CD14-positive monocyte (primary cell): ENCODE measurements at regions not wholly inside any gene's neighbourhood (a gene's known extent, or its start where the extent isn't known, plus 50 kb on each side); places are given as distances from the start of the nearest gene placed in this dataset.

Source experiments
- DNase-seq, 3 donors: peaks; one replicate each; pipeline ENCODE4 v3.0.0-alpha.2; 2011 to 2022
- H2AFZ ChIP-seq: 2 replicates; pipeline ENCODE4 v1.6.0; 2012; ENCODE audit warnings: mild to moderate bottlenecking, low read depth, low read length, inconsistent platforms; ENCODE audit not compliant: insufficient read depth, poor library complexity, severe bottlenecking
- H3K27ac ChIP-seq, 2 donors: 1 replicate in 1 of 2; 2 replicates in 1 of 2; pipeline ENCODE4 v1.5.1; 2012 to 2013; ENCODE audit warnings: low read length in 2 of 2, control low read depth in 1 of 2, inconsistent platforms in 1 of 2, low read depth in 1 of 2, mild to moderate bottlenecking in 1 of 2
- H3K27me3 ChIP-seq, 2 donors: one replicate each; pipeline versions ENCODE4 v1.6.0 to v1.6.1; 2011 to 2013; ENCODE audit warnings: low read length in 2 of 2; ENCODE audit not compliant: control insufficient read depth in 2 of 2, insufficient read depth in 2 of 2
- H3K36me3 ChIP-seq, 2 donors: replicated peaks in 1 of 2; 1 replicate in 1 of 2; 2 replicates in 1 of 2; pipeline versions ENCODE4 v1.5.1 to v1.6.1; 2012 to 2013; ENCODE audit warnings: low read length in 2 of 2, control low read depth in 1 of 2, inconsistent platforms in 1 of 2, mild to moderate bottlenecking in 1 of 2; ENCODE audit not compliant: insufficient read depth in 2 of 2, control insufficient read depth in 1 of 2
- H3K4me1 ChIP-seq, 2 donors: 1 replicate in 1 of 2; 2 replicates in 1 of 2; pipeline versions ENCODE4 v1.5.1 to v1.6.1; 2012 to 2013; ENCODE audit warnings: low read length in 2 of 2, control low read depth in 1 of 2, inconsistent platforms in 1 of 2, mild to moderate bottlenecking in 1 of 2, moderate library complexity in 1 of 2; ENCODE audit not compliant: insufficient read depth in 2 of 2, control insufficient read depth in 1 of 2
- H3K4me2 ChIP-seq: replicated peaks from 2 replicates; pipeline ENCODE3; 2012; ENCODE audit warnings: low read length, moderate library complexity, mild to moderate bottlenecking; ENCODE audit not compliant: poor library complexity, severe bottlenecking; ENCODE audit errors: extremely low read depth
- H3K4me3 ChIP-seq, 3 experiments: fragments of 200-600 bp in 1 of 3; sonication (generic) in 1 of 3; replicated peaks in 1 of 3; 1 replicate in 2 of 3; 2 replicates in 1 of 3; pipeline ENCODE4 v1.5.1; 2011 to 2013; ENCODE audit warnings: low read length in 3 of 3, mild to moderate bottlenecking in 3 of 3, control low read depth in 2 of 3, low read depth in 2 of 3, inconsistent platforms in 1 of 3, moderate library complexity in 1 of 3
- H3K79me2 ChIP-seq: 2 replicates; pipeline ENCODE4 v1.6.0; 2012; ENCODE audit warnings: mild to moderate bottlenecking, control low read depth, inconsistent platforms, low read length, moderate library complexity; ENCODE audit not compliant: insufficient read depth
- H3K9ac ChIP-seq: 2 replicates; pipeline ENCODE4 v1.6.0; 2017; ENCODE audit warnings: low read length, mild to moderate bottlenecking; ENCODE audit not compliant: insufficient read depth, poor library complexity, severe bottlenecking
- H3K9me3 ChIP-seq, 2 donors: replicated peaks in 1 of 2; 1 replicate in 1 of 2; 2 replicates in 1 of 2; pipeline versions ENCODE4 v1.5.1 to v1.6.1; 2012 to 2013; ENCODE audit warnings: low read length in 2 of 2, control low read depth in 1 of 2; ENCODE audit not compliant: control insufficient read depth in 1 of 2, insufficient read depth in 1 of 2
- H4K20me1 ChIP-seq: 2 replicates; pipeline ENCODE4 v1.6.0; 2012; ENCODE audit warnings: mild to moderate bottlenecking, low read length, control low read depth, moderate library complexity; ENCODE audit not compliant: insufficient read depth
- H3K27ac Mint-ChIP-seq, 7 donors: one replicate each; pipeline ENCODE4 v1.8.0; 2020; ENCODE audit warnings: mild to moderate bottlenecking in 7 of 7, mixed read lengths in 7 of 7, moderate library complexity in 6 of 7, inconsistent platforms in 2 of 7
- H3K27me3 Mint-ChIP-seq, 3 donors: one replicate each; pipeline ENCODE4 v1.8.0; 2021 to 2022; ENCODE audit warnings: low read depth in 3 of 3, mild to moderate bottlenecking in 3 of 3, mixed read lengths in 3 of 3, moderate library complexity in 3 of 3, inconsistent platforms in 1 of 3
- H3K36me3 Mint-ChIP-seq, 2 donors: one replicate each; pipeline ENCODE4 v1.8.0; 2020; ENCODE audit warnings: mixed read lengths in 2 of 2, inconsistent platforms in 1 of 2, mild to moderate bottlenecking in 1 of 2
- H3K4me1 Mint-ChIP-seq: one replicate; pipeline ENCODE4 v1.8.0; 2020; ENCODE audit warnings: mild to moderate bottlenecking, mixed read lengths
- H3K4me3 Mint-ChIP-seq, 2 donors: one replicate each; pipeline ENCODE4 v1.8.0; 2020; ENCODE audit warnings: mild to moderate bottlenecking in 2 of 2, mixed read lengths in 2 of 2, moderate library complexity in 1 of 2
- H3K9me3 Mint-ChIP-seq, 7 donors: one replicate each; pipeline ENCODE4 v1.8.0; 2020 to 2022; ENCODE audit warnings: mixed read lengths in 7 of 7, mild to moderate bottlenecking in 6 of 7, moderate library complexity in 6 of 7, inconsistent platforms in 2 of 7
- WGBS: methylation state at CpG from one replicate; pipeline ENCODE4 v1.1.5; 2013; ENCODE audit warnings: missing lambda C conversion rate; ENCODE audit not compliant: insufficient coverage; 5-methylcytosine and 5-hydroxymethylcytosine counted together
- intact Hi-C, 2 donors: fragments of 100-400 bp; cut with micrococcal nuclease; formaldehyde crosslinking; loops; one replicate each; pipeline versions ENCODE4 v1.15.0 to v1.15.1; 2023
- TF ChIP-seq, protein P1 (sequence below): fragments of 200-600 bp; IDR thresholded peaks from one replicate; pipeline ENCODE4 v1.8.0; 2022; ENCODE audit warnings: antibody characterized with exemption, mild to moderate bottlenecking

DNA sequence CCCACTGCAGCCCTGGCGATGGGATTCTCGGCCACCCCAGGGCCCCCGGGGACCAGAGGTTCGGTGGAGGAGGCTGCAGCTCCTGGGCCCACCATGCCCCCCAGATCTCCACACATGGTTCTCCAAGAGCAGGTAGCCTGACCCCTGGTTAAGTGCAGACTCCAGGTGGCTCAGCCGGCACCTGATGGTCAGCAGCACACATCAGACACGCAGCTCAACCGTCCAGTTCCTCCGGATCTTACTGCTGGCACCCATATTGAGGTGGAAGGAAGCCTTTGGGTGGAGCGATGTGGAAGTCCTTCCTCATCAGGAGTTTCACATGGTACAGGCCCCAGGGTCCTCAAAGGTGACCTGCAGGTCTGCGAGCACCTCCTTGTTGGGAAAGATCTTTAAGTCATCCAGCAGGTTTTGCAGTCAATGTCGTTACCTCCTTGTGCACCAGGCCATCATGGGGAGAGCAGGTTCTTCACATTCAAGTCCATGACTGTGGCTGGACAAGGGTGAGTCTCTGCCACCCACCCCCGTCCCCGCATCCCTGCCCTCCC is 74.2 kb upstream of the EEPD1 start:
- no peak overlapping the region for H3K27ac Mint-ChIP-seq
- H3K9me3 Mint-ChIP-seq: no peaks in the 10 kb centered on the region
- Histone ChIP-seq H3K4me2 (no peak overlapping the region), H3K27me3 (no peaks in the 10 kb centered on the region), H3K27ac (no peak overlapping the region), H3K4me1 (no peaks in the 10 kb centered on the region), H2AFZ (no peak overlapping the region), H3K9ac (no peak overlapping the region), H3K4me3 (no peak overlapping the region), H3K9me3 (no peaks in the 10 kb centered on the region), H3K36me3 (no peaks in the 10 kb centered on the region), H4K20me1 (no peaks in the 10 kb centered on the region), H3K79me2 (no peaks in the 10 kb centered on the region)
- intact Hi-C loops: no loop called here
- WGBS: 98% methylated on average over 8 of the region's 13 CpGs
- H3K4me3 Mint-ChIP-seq: no peak overlapping the region
- H3K27me3 Mint-ChIP-seq: peaks cover under 1 to 3% (median 2%) of the 10 kb centered on the region in 3 donors
- TF ChIP-seq, protein P1, sequence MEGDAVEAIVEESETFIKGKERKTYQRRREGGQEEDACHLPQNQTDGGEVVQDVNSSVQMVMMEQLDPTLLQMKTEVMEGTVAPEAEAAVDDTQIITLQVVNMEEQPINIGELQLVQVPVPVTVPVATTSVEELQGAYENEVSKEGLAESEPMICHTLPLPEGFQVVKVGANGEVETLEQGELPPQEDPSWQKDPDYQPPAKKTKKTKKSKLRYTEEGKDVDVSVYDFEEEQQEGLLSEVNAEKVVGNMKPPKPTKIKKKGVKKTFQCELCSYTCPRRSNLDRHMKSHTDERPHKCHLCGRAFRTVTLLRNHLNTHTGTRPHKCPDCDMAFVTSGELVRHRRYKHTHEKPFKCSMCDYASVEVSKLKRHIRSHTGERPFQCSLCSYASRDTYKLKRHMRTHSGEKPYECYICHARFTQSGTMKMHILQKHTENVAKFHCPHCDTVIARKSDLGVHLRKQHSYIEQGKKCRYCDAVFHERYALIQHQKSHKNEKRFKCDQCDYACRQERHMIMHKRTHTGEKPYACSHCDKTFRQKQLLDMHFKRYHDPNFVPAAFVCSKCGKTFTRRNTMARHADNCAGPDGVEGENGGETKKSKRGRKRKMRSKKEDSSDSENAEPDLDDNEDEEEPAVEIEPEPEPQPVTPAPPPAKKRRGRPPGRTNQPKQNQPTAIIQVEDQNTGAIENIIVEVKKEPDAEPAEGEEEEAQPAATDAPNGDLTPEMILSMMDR: no peak
- DNase-seq: no peak
- H3K36me3 Mint-ChIP-seq: no peaks in the 10 kb centered on the region
- no peaks in the 10 kb centered on the region for H3K4me1 Mint-ChIP-seq

- Histone ChIP-seq H3K4me1 (no peaks in the 10 kb centered on the region), H3K4me3 (no peak overlapping the region), H4K20me1 (no peaks in the 10 kb centered on the region), H3K4me2 (no peak overlapping the region), H3K9me3 (no peaks in the 10 kb centered on the region), H2AFZ (no peak overlapping the region), H3K9ac (no peak overlapping the region), H3K27ac (no peak overlapping the region), H3K27me3 (no peaks in the 10 kb centered on the region), H3K36me3 (no peaks in the 10 kb centered on the region), H3K79me2 (no peaks in the 10 kb centered on the region)
- H3K27ac Mint-ChIP-seq: no peak overlapping the region
- intact Hi-C loops: no loop called here
- TF ChIP-seq, protein P1: no peak
- DNase-seq: no peak
- no peaks in the 10 kb centered on the region for H3K9me3 Mint-ChIP-seq
- no peaks in the 10 kb centered on the region for H3K4me1 Mint-ChIP-seq
- H3K4me3 Mint-ChIP-seq: no peak overlapping the region
- H3K27me3 Mint-ChIP-seq: peaks cover 2 to 3% (median 2%) of the 10 kb centered on the region in 3 donors
- H3K36me3 Mint-ChIP-seq: no peaks in the 10 kb centered on the region
- 95% methylated on average over 4 of the region's 5 CpGs for WGBS
Observed at GRCh38 chr7:36079446-36080025, 73.5 kb upstream of the EEPD1 start.
